Activated T-helper 17 cell treated with anti-CD3 and anti-CD28 coated beads, Interleukin-2, amount 50 U/mL, for 72 hours (primary cell): ENCODE measurements at regions not wholly inside any gene's neighbourhood (a gene's known extent, or its start where the extent isn't known, plus 50 kb on each side); places are given as distances from the start of the nearest gene placed in this dataset.
"Not testable (repeated sequence)": the region's sequence is repeated elsewhere in the genome, so short reads cannot be mapped to it uniquely, and the experiment has no call there.

Source experiments
- ATAC-seq: fragments of 150-1000 bp; cut with Tn5 transposase; replicated peaks from 2 replicates; pipeline ENCODE4 v1.10.0; 2021; ENCODE audit warnings: mild to moderate bottlenecking, moderate library complexity
- H3K27ac Mint-ChIP-seq: one replicate; pipeline ENCODE4 v1.8.0; 2022; ENCODE audit warnings: mixed read lengths
- H3K27me3 Mint-ChIP-seq: one replicate; pipeline ENCODE4 v1.8.0; 2022; ENCODE audit warnings: mixed read lengths
- H3K36me3 Mint-ChIP-seq: one replicate; pipeline ENCODE4 v1.8.0; 2022; ENCODE audit warnings: low read depth, mild to moderate bottlenecking, mixed read lengths
- H3K4me1 Mint-ChIP-seq: one replicate; pipeline ENCODE4 v1.8.0; 2022; ENCODE audit warnings: mixed read lengths
- H3K4me3 Mint-ChIP-seq: one replicate; pipeline ENCODE4 v1.8.0; 2022; ENCODE audit warnings: mild to moderate bottlenecking, mixed read lengths
- H3K9me3 Mint-ChIP-seq: one replicate; pipeline ENCODE4 v1.8.0; 2022; ENCODE audit warnings: mixed read lengths

DNA sequence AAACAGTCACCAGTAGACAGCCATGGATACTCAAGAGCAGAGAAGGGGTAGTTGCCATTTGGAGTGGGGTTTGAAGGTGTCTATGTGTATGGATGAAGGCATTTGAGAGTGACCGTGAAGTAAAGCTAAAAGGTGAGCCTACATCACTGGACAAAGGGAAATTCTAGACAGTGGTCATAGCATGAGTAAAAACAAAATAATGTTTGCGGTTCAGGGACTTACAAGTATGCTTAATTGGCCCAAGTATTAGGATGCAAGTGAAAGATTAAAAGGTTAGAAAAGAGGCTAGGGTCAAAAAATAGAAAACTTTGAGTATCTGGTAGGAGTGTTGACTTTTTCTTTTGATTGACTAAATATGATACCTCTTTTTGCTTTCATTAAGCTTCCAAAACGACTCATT, 238.1 kb upstream of the SLC8A1 start:
- Mint-ChIP-seq H3K4me1 (no peaks in the 10 kb centered on the region), H3K36me3 (no peaks in the 10 kb centered on the region), H3K27ac (no peak overlapping the region), H3K9me3 (no peaks in the 10 kb centered on the region), H3K4me3 (no peak overlapping the region), H3K27me3 (no peaks in the 10 kb centered on the region)
- no peak for ATAC-seq

DNA sequence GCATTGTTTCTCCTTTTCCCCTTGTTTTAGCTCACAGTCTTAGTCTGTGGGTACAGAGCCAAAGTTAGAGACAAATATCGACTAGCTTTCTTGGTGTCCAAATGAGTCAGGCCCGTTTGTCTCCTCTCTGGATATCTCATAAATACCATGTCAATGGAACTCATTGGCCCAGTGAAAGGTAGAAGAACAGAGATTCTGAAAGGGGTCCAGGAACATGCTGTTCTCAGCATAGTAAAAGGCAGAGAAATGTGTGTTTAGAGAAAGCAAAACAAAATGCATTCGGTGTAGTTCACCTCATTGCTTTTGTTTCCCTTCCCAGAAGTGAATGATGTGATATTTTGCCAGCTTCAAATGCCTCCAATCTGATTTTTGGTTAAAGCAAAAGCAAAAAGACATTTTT, 238.6 kb upstream of the SLC8A1 start:
- no peaks in the 10 kb centered on the region for H3K9me3 Mint-ChIP-seq
- no peaks in the 10 kb centered on the region for H3K36me3 Mint-ChIP-seq
- H3K27ac Mint-ChIP-seq = no peak overlapping the region
- H3K27me3 Mint-ChIP-seq = no peaks in the 10 kb centered on the region
- H3K4me3 Mint-ChIP-seq = no peak overlapping the region
- H3K4me1 Mint-ChIP-seq = no peaks in the 10 kb centered on the region
- no peak for ATAC-seq

DNA sequence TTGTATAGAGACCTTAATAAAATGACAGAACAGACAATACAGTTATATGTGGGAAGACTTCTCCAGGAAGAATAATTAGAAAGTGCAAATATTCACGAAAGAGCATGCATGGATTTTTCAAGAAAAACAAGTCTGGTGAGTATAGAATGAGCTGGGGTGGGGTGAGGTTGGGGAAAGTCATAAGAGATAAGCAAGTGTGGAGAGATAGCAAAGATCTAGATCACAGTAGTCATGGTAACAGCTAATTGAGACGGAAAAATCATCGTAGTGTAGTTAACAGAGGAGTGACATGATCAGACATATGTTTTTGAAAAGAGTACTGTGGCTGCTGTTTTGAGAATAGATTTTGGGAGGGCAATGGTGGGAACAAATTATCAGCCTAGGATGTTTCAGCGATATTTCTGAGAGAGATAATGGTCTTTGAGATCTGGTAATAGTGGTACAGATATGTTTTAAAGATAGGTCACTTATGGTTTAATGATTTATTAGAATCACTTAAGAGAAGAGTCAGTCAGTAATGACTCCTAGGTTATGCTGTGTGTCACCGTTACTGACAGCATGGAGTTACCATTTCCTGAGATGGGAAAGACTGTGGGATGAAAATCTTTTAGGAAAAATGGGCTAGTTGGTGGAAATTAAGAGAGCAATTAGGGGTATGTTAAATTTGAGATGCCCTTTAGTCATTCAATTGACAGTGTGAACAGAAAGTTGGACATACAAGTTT, 248.5 kb upstream of the SLC8A1 start:
- H3K36me3 Mint-ChIP-seq = no peaks in the 10 kb centered on the region
- no peaks in the 10 kb centered on the region for H3K27me3 Mint-ChIP-seq
- no peak for ATAC-seq
- no peaks in the 10 kb centered on the region for H3K4me1 Mint-ChIP-seq
- H3K4me3 Mint-ChIP-seq = no peak overlapping the region
- no peaks in the 10 kb centered on the region for H3K9me3 Mint-ChIP-seq
- H3K27ac Mint-ChIP-seq = no peak overlapping the region

DNA sequence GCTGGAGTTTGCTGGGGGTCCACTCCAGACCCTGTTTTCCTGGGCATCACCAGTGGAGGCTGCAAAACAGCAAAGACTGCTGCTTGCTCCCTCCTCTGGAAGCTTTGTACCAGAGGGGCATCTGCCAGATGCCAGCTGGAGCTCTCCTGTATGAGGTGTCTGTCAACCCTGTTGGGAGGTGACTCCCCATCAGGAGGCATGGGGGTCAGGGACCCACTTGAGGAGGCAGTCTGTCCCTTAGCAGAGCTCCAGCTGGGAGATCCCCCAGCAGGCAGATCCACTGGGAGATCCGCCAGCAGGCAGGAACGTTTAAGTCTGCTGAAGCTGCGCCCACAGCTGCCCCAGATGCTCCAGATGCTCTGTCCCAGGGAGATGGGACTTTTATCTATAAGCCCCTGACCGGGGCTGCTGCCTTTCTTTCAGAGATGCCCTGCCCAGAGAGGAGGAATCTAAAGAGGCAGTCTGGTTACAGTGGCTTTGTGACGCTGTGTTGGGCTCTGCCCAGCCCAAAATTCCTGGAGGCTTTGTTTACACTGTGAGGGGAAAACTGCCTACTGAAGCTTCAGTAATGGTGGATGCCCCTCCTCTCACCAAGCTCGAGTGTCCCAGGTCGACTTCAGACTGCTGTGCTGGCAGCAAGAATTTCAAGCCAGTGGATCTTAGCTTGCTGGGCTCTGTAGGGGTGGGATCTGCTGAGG, 260.5 kb upstream of the SLC8A1 start:
- not testable (repeated sequence) for H3K36me3 Mint-ChIP-seq, H3K27me3 Mint-ChIP-seq, ATAC-seq, H3K4me1 Mint-ChIP-seq, H3K27ac Mint-ChIP-seq, H3K4me3 Mint-ChIP-seq
- H3K9me3 Mint-ChIP-seq = peaks cover 14% of the 10 kb centered on the region

DNA sequence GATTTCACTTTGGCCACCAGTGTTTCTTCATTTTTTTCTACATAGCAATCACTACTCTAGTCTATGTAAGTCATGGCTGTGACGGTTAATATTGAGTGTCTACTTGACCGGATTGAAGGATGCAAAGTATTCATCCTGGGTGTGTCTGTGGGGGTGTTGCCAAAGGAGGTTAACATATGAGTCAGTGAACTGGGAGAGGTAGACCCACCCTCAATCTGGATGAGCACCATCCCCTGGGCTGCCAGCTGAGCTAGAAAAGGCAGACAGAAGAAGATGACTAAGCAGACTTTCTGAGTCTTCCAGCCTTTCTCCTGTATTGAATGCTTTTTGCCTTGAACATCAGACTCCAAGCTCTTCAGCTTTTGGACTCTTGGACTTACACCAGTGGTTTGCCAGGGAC, 265.0 kb upstream of the SLC8A1 start:
- Mint-ChIP-seq H3K27ac (no peak overlapping the region), H3K27me3 (no peaks in the 10 kb centered on the region), H3K36me3 (no peaks in the 10 kb centered on the region), H3K4me3 (no peak overlapping the region), H3K4me1 (no peaks in the 10 kb centered on the region), H3K9me3 (peaks cover 4% of the 10 kb centered on the region)
- no peak for ATAC-seq

DNA sequence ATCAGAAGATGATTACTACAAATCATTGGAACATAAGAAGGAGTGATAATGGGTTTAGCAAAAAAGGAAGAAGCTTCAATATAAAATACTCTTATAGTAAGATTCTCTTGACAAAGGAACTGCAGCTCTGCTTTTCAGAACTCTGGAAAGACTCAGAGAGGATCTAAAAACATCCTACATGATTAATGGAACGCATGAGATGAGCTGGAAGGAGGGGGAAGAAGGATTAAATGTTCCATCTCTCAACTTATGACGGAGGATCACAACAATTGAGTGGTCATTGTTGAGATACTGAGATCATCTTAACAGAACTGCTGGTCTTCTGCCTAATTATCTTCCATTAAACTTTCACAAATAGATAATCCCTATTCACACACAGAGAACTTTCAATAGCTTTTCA, 267.5 kb upstream of the SLC8A1 start:
- no peak overlapping the region for H3K4me3 Mint-ChIP-seq
- H3K36me3 Mint-ChIP-seq = no peaks in the 10 kb centered on the region
- no peaks in the 10 kb centered on the region for H3K4me1 Mint-ChIP-seq
- H3K27me3 Mint-ChIP-seq = no peaks in the 10 kb centered on the region
- peaks cover 4% of the 10 kb centered on the region for H3K9me3 Mint-ChIP-seq
- no peak for ATAC-seq
- H3K27ac Mint-ChIP-seq = no peak overlapping the region

DNA sequence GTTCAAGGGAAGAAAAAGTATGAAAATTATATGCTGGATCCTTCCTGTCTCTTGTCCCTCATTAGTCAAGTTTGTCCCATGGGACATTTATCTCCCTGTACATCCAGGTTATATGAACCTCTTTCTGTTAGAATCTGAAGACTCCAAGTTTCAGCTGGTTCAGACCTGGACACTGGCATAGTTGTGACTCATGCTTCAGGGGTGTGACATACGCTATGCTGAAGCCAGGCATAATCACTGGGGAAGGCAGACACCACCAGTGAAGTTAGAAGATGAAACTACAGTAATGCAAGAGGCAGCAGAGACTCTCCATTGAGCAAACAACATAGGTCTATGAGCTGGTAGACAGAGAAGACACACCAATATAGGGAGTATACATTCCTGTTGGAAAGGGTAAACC, 269.7 kb upstream of the SLC8A1 start:
- ATAC-seq = peak; percentile 12
- H3K27ac Mint-ChIP-seq = no peak overlapping the region
- no peaks in the 10 kb centered on the region for H3K4me1 Mint-ChIP-seq
- H3K9me3 Mint-ChIP-seq = peaks cover 4% of the 10 kb centered on the region
- H3K36me3 Mint-ChIP-seq = no peaks in the 10 kb centered on the region
- H3K4me3 Mint-ChIP-seq = no peak overlapping the region
- no peaks in the 10 kb centered on the region for H3K27me3 Mint-ChIP-seq

DNA sequence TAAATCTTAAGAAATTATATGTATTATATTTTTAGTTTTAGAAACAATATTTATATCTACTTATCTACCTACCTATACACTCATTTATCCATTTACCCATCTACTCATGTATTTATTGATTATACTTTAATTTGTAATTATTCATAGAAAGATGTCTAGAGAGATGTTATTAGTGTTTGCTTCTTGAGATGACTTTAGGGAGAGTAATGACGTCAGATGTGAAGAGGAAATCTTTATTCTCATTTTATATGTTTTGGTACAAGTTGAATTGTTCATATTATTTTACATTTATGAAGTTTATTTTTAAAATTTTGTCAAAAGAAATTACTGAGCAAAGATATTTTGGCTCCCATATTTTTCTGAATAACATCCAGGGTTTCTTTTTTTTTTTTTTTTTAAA, 271.3 kb upstream of the SLC8A1 start:
- no peaks in the 10 kb centered on the region for H3K27me3 Mint-ChIP-seq
- no peak overlapping the region for H3K4me3 Mint-ChIP-seq
- ATAC-seq = no peak
- no peaks in the 10 kb centered on the region for H3K36me3 Mint-ChIP-seq
- H3K27ac Mint-ChIP-seq = no peak overlapping the region
- H3K4me1 Mint-ChIP-seq = no peaks in the 10 kb centered on the region
- H3K9me3 Mint-ChIP-seq = peaks cover 4% of the 10 kb centered on the region

DNA sequence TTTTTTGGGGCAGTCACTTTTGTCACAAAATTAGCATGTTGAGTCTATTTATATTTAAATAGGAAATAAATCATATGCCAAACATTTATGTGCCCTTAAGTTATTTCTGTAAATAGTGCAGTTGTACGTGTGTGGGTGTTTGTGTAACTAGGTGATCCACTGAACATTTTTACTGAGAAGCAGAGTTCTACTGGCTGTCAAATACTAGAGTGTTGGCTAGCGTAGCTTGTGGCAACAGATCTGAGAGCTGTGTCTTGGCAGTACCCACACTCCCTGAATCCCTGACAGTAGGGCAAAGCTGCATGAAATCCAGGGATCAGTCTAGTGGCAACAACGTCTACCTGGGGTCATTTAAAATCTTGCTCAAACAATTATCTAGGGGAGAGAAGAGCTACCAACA, 273.1 kb upstream of the SLC8A1 start:
- no peaks in the 10 kb centered on the region for H3K4me1 Mint-ChIP-seq
- H3K36me3 Mint-ChIP-seq = no peaks in the 10 kb centered on the region
- H3K27ac Mint-ChIP-seq = no peak overlapping the region

DNA sequence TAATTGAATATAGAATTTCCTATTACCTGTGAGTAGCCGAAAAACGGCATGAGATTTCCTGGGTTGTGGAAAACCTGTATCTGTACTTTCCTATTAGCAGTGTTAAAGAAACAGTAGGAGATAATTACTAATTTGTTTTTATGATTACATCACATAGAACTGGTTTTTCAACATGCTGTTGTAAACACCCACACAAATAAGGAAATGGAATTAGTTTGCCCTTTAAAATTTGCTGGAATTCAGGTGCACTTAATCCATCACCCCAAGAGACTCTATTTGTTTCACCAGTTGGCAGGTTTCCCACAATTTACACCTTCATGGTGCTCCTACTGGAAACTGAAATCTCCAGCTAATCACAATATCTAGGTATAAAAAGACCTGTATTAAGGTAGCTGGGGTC, 274.1 kb upstream of the SLC8A1 start:
- Mint-ChIP-seq H3K27ac (no peak overlapping the region), H3K4me3 (no peak overlapping the region), H3K36me3 (no peaks in the 10 kb centered on the region), H3K9me3 (peaks cover 4% of the 10 kb centered on the region), H3K4me1 (no peaks in the 10 kb centered on the region), H3K27me3 (no peaks in the 10 kb centered on the region)
- no peak for ATAC-seq

More for the DNA sequence above, 273.1 kb upstream of the SLC8A1 start:
- Mint-ChIP-seq H3K27me3 (no peaks in the 10 kb centered on the region), H3K9me3 (peaks cover 4% of the 10 kb centered on the region), H3K4me3 (no peak overlapping the region)
- ATAC-seq = no peak

DNA sequence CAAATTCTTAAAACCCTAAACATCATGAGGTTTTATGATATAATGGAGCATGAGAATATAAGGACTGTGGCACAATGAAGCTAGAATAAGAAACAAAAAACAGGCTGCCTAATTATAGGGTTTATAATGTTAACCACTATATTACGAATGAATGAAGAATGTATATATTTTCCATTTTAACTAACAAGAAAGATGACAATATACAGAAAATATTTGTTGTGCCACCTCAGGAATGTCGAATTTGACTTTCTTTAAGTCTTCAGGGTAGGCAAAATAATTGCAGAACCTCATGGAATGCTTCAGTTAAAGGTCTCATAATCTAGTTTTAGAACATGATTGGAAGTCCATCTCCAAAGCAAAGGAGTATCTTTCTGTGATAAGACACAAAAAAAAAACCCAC, 282.9 kb upstream of the SLC8A1 start:
- no peak overlapping the region for H3K27ac Mint-ChIP-seq
- no peak overlapping the region for H3K4me3 Mint-ChIP-seq

DNA sequence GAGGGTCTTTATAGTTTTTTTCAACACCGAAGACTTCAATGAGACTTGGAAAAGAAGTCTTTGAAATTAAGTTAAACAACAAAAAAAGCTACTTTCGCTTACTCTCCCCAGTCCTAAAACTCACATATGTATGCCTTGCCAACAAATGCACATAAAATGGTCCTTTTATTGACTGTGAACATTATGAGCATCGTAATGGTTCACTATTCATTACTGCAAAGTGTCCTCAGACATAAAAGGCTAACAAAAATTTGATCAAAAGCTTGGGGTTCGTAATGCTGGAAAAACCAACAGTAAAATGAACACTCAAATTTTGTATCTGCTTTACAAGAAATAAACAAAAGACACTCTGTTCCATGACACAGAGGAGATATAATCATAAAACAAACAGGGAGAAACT, 285.3 kb upstream of the SLC8A1 start:
- no peak for ATAC-seq
- H3K36me3 Mint-ChIP-seq = no peaks in the 10 kb centered on the region
- no peak overlapping the region for H3K27ac Mint-ChIP-seq
- no peaks in the 10 kb centered on the region for H3K9me3 Mint-ChIP-seq
- H3K27me3 Mint-ChIP-seq = no peaks in the 10 kb centered on the region
- H3K4me1 Mint-ChIP-seq = no peaks in the 10 kb centered on the region
- no peak overlapping the region for H3K4me3 Mint-ChIP-seq

More for the DNA sequence above, 282.9 kb upstream of the SLC8A1 start:
- Mint-ChIP-seq H3K4me1 (no peaks in the 10 kb centered on the region), H3K9me3 (no peaks in the 10 kb centered on the region), H3K36me3 (no peaks in the 10 kb centered on the region), H3K27me3 (no peaks in the 10 kb centered on the region)
- no peak for ATAC-seq

DNA sequence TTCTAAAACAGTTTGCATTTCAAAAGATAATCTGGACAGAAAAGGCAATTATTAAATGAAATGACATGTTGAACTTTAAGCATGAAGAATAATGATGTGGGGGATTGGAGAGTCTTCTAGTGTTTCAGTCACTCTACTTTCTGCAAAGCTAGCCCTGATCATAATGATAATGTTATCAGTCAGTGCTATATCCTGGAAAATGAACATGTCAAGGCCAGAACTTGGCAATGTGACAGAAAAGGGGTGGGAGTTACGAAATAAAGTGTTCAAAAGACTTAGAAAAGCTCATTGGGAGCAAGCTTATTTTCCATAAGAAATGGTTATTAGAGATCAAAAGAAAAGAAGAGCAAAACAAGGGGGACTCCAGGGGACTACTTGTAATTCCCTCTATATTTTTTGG, 288.5 kb upstream of the SLC8A1 start:
- H3K9me3 Mint-ChIP-seq = no peaks in the 10 kb centered on the region
- H3K27me3 Mint-ChIP-seq = no peaks in the 10 kb centered on the region
- no peak overlapping the region for H3K27ac Mint-ChIP-seq
- no peak for ATAC-seq
- H3K4me3 Mint-ChIP-seq = no peak overlapping the region
- no peaks in the 10 kb centered on the region for H3K36me3 Mint-ChIP-seq
- no peaks in the 10 kb centered on the region for H3K4me1 Mint-ChIP-seq

DNA sequence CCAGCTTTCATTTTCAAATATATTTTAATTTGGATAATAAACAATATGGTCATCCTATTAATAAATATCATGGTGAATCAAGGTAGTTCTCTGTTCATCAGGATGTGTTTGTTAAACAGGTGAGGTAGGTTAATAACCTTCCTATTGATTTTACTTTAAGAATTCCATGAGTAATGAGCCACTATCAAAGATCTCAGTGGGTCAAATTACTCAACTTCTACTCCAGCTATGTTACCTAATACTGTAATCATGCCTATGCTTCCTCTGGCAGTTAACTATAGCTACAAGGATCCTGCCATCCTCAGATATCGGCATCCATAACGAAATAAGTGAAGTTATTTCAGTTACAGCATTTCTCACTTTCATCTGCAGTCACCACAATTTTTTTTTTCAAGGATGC, 289.6 kb upstream of the SLC8A1 start:
- no peak overlapping the region for H3K27ac Mint-ChIP-seq
- peaks cover 3% of the 10 kb centered on the region for H3K9me3 Mint-ChIP-seq

DNA sequence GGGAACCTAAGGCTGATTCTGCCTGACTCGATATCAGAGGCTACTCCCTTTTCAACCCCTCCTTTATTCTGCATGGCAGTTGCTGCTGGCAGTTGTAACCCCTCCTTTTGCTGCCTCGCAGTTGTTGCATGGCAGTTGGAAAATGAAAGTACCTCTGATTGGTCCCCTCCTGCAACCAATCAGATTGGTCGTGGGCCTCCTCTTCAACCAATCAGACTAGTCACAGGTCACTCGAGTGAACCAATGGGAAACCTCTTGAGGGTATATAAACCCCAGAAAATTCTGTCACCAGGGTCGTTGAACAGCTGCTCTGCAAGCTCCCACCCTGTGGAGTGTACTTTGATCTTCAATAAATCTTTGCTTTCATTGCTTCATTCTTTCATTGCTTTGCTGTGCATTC, 294.3 kb upstream of the SLC8A1 start:
- H3K9me3 Mint-ChIP-seq = peaks cover 10% of the 10 kb centered on the region
- no peaks in the 10 kb centered on the region for H3K4me1 Mint-ChIP-seq
- no peak overlapping the region for H3K27ac Mint-ChIP-seq
- no peak overlapping the region for H3K4me3 Mint-ChIP-seq
- ATAC-seq = no peak
- H3K27me3 Mint-ChIP-seq = no peaks in the 10 kb centered on the region
- no peaks in the 10 kb centered on the region for H3K36me3 Mint-ChIP-seq

More for the DNA sequence above, 289.6 kb upstream of the SLC8A1 start:
- H3K36me3 Mint-ChIP-seq = no peaks in the 10 kb centered on the region
- H3K27me3 Mint-ChIP-seq = no peaks in the 10 kb centered on the region
- no peaks in the 10 kb centered on the region for H3K4me1 Mint-ChIP-seq
- no peak for ATAC-seq
- no peak overlapping the region for H3K4me3 Mint-ChIP-seq
